ENCODE measurements at regions not wholly inside any gene's neighbourhood (a gene's known extent, or its start where the extent isn't known, plus 50 kb on each side); places are given as distances from the start of the nearest gene placed in this dataset.

- TF ChIP-seq ZNF274 (IDR thresholded peaks at IDR 0.05; ENCODE audit: low read depth, low read length) (no peak), YY1 (IDR thresholded peaks at IDR 0.05; ENCODE audit: insufficient read depth, insufficient read length) (no peak), SUZ12 (IDR thresholded peaks at IDR 0.05; ENCODE audit: extremely low read depth, insufficient read depth, insufficient read length) (no peak)
These were observed 400.8 kb upstream of the MMADHC start for GRCh38 chr2:149988361-149988760.
